ENCODE measurements at regions not wholly inside any gene's neighbourhood (a gene's known extent, or its start where the extent isn't known, plus 50 kb on each side); places are given as distances from the start of the nearest gene placed in this dataset.

DNA sequence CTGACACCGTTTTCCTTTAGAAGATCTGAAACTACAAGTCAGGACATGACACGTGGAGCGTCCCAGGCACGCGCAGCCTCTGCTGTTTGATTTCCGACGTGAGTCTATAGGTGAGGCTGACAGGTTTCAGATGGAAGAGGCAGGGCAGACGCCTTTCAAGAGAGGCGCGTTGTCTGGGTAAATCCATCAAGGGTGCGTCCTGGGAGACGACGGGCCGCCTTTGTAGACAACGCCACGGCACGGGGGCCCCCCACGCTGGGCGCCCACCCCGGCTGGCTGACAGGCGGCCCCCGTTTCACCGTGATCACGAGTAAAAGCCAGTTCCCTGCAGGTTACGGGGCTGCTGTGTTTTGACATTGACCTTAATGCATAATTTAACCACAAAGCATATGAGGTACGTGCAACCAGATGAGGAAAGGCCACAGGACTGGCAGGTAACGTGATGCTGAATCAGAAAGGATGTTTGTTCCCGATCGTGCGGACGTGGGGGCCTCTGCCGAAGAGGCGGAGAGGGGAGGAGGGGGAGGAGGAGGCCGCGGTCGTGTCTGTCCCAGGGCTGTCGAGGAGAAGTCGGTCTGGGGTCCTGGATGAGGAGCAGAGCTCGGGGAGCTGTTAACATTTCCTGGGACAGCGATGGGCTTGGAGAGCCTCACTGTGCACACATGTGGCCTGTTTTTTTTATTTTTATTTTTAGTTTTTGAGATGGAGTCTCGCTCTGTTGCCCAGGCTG, 51.1 kb upstream of the PPP2R3B start:
- no peak for TF ChIP-seq CTCF (IDR thresholded peaks at IDR 0.05; ENCODE audit: borderline replicate concordance, extremely low read depth, low read length, poor library complexity, severe bottlenecking)
- no peak for TF ChIP-seq EZH2 (IDR thresholded peaks at IDR 0.05; ENCODE audit: borderline replicate concordance, low read depth, low read length, severe bottlenecking)
